Neuronal stem cell (in vitro differentiated cells): ENCODE measurements at regions not wholly inside any gene's neighbourhood (a gene's known extent, or its start where the extent isn't known, plus 50 kb on each side); places are given as distances from the start of the nearest gene placed in this dataset.

Experiments
- DNase-seq: peaks from one replicate; pipeline ENCODE4 v3.0.0-alpha.2; 2013; ENCODE audit warnings: low spot score
- H2AFZ ChIP-seq: one replicate; pipeline ENCODE4 v1.6.1; 2013; ENCODE audit warnings: mild to moderate bottlenecking, low read length, inconsistent platforms
- H2AK5ac ChIP-seq: 2 replicates; pipeline ENCODE4 v1.6.1; 2013; ENCODE audit warnings: low read depth, mild to moderate bottlenecking, inconsistent platforms, low read length, moderate library complexity, mixed read lengths
- H2BK120ac ChIP-seq: 2 replicates; pipeline ENCODE4 v1.6.1; 2013; ENCODE audit warnings: low read depth, mild to moderate bottlenecking, inconsistent platforms, low read length, moderate library complexity, mixed read lengths
- H2BK12ac ChIP-seq: one replicate; pipeline ENCODE4 v1.6.1; 2013; ENCODE audit warnings: low read length, inconsistent platforms
- H2BK15ac ChIP-seq: 2 replicates; pipeline ENCODE4 v1.6.1; 2013; ENCODE audit warnings: mild to moderate bottlenecking, low read length, inconsistent platforms, mixed read lengths
- H2BK5ac ChIP-seq: one replicate; pipeline ENCODE4 v1.6.1; 2013; ENCODE audit warnings: inconsistent platforms, mild to moderate bottlenecking, low read length, moderate library complexity
- H3K14ac ChIP-seq: one replicate; pipeline ENCODE4 v1.6.1; 2013; ENCODE audit warnings: low read length, inconsistent platforms
- H3K18ac ChIP-seq: 2 replicates; pipeline ENCODE4 v1.6.1; 2013; ENCODE audit warnings: low read length, inconsistent platforms
- H3K23ac ChIP-seq: 2 replicates; pipeline ENCODE4 v1.6.1; 2013; ENCODE audit warnings: low read depth, mild to moderate bottlenecking, mixed read lengths, low read length, inconsistent platforms; ENCODE audit not compliant: poor library complexity
- H3K27ac ChIP-seq: replicated peaks from 3 replicates; pipeline ENCODE4 v1.5.1; 2013; ENCODE audit warnings: low read length, inconsistent platforms
- H3K27me3 ChIP-seq, 3 experiments: 2 replicates each; pipeline ENCODE4 v1.6.1; 2013; ENCODE audit warnings: low read length in 3 of 3, mild to moderate bottlenecking in 2 of 3, inconsistent platforms in 1 of 3, low read depth in 1 of 3, mixed read lengths in 1 of 3, moderate library complexity in 1 of 3; ENCODE audit not compliant: control insufficient read depth in 3 of 3, insufficient read depth in 3 of 3
- H3K36me3 ChIP-seq, 2 donors: replicated peaks in 1 of 2; 2 replicates each; pipeline ENCODE4 v1.6.1; 2013; ENCODE audit warnings: low read length in 2 of 2; ENCODE audit not compliant: control insufficient read depth in 2 of 2, insufficient read depth in 2 of 2
- H3K4ac ChIP-seq: 2 replicates; pipeline ENCODE4 v1.6.1; 2013; ENCODE audit warnings: inconsistent platforms, mild to moderate bottlenecking, low read length, moderate library complexity
- H3K4me1 ChIP-seq, 2 donors: 1 replicate in 1 of 2; 2 replicates in 1 of 2; pipeline ENCODE4 v1.6.1; 2013; ENCODE audit warnings: low read length in 2 of 2, low read depth in 1 of 2; ENCODE audit not compliant: control insufficient read depth in 2 of 2, insufficient read depth in 1 of 2
- H3K4me2 ChIP-seq: one replicate; pipeline ENCODE4 v1.6.1; 2013; ENCODE audit warnings: mild to moderate bottlenecking, low read length, inconsistent platforms; ENCODE audit not compliant: insufficient read depth, poor library complexity, severe bottlenecking
- H3K4me3 ChIP-seq, 2 donors: 2 replicates each; pipeline ENCODE4 v1.5.1; 2013; ENCODE audit warnings: low read length in 2 of 2, mild to moderate bottlenecking in 2 of 2, inconsistent platforms in 1 of 2, moderate library complexity in 1 of 2
- H3K79me1 ChIP-seq: one replicate; pipeline ENCODE4 v1.6.1; 2013; ENCODE audit warnings: low read depth, mild to moderate bottlenecking, inconsistent platforms, low read length, moderate library complexity
- H3K9ac ChIP-seq: one replicate; pipeline ENCODE4 v1.6.1; 2013; ENCODE audit warnings: mild to moderate bottlenecking, low read depth, low read length, inconsistent platforms; ENCODE audit not compliant: poor library complexity
- H3K9me3 ChIP-seq, 2 donors: replicated peaks in 1 of 2; 2 replicates each; pipeline versions ENCODE3 to v1.6.1; 2013; ENCODE audit warnings: low read length in 2 of 2, mild to moderate bottlenecking in 2 of 2, inconsistent platforms in 1 of 2, low read depth in 1 of 2, mixed read lengths in 1 of 2, moderate library complexity in 1 of 2; ENCODE audit not compliant: control insufficient read depth in 2 of 2, insufficient read depth in 1 of 2
- H4K8ac ChIP-seq: one replicate; pipeline ENCODE4 v1.6.1; 2013; ENCODE audit warnings: low read depth, mild to moderate bottlenecking, inconsistent platforms, low read length, moderate library complexity
- H4K91ac ChIP-seq: one replicate; pipeline ENCODE4 v1.6.1; 2013; ENCODE audit warnings: low read length, low read depth, mild to moderate bottlenecking, inconsistent platforms; ENCODE audit not compliant: poor library complexity
- WGBS, 2 donors: extraction: QIAGEN DNeasy Blood & Tissue Kit; methylation state at CpG; one replicate each; pipeline ENCODE4 v1.1.7; 2013; ENCODE audit warnings: missing lambda C conversion rate in 2 of 2, mixed read lengths in 1 of 2; ENCODE audit not compliant: insufficient read length in 2 of 2, insufficient replicate concordance in 1 of 2; ENCODE audit errors: extremely low coverage in 2 of 2; 5-methylcytosine and 5-hydroxymethylcytosine counted together

GRCh38 chr6:85388531-85388930, 61.4 kb upstream of the NT5E start:
- H3K4me2 ChIP-seq, result no peak overlapping the region
- WGBS, 2 donors, result no CpG with 5 or more reads among the region's 3 CpGs
- H4K8ac ChIP-seq, result no peak overlapping the region

GRCh38 chr6:85385636-85386315, 64.1 kb upstream of the NT5E start:
- H3K27ac ChIP-seq, result no peak overlapping the region
- no peak overlapping the region for H2BK15ac ChIP-seq
- no peak overlapping the region for H3K9ac ChIP-seq
- no peak overlapping the region for H3K14ac ChIP-seq
- H3K9me3 ChIP-seq, result no peaks in the 10 kb centered on the region
- H3K4me3 ChIP-seq, result no peak overlapping the region
- no peaks in the 10 kb centered on the region for H3K27me3 ChIP-seq
- H3K4me1 ChIP-seq, result no peaks in the 10 kb centered on the region
- H3K4me2 ChIP-seq, result no peak overlapping the region
- no peaks in the 10 kb centered on the region for H3K36me3 ChIP-seq
- no peak overlapping the region for H4K8ac ChIP-seq
- H3K23ac ChIP-seq, result no peak overlapping the region
- WGBS, 2 donors, result no CpG with 5 or more reads among the region's 5 CpGs
- no peak overlapping the region for H2BK5ac ChIP-seq
- H2BK120ac ChIP-seq, result no peak overlapping the region
- H3K4ac ChIP-seq, result no peak overlapping the region
- H3K18ac ChIP-seq, result no peak overlapping the region
- no peak overlapping the region for H2AK5ac ChIP-seq
- H2BK12ac ChIP-seq, result no peak overlapping the region
- H2AFZ ChIP-seq, result no peak overlapping the region
- DNase-seq, result no peak
- no peak overlapping the region for H4K91ac ChIP-seq
- no peaks in the 10 kb centered on the region for H3K79me1 ChIP-seq

More at GRCh38 chr6:85388531-85388930, 61.4 kb upstream of the NT5E start:
- H3K14ac ChIP-seq, result no peak overlapping the region
- H2BK12ac ChIP-seq, result no peak overlapping the region
- H3K27ac ChIP-seq, result no peak overlapping the region
- H3K23ac ChIP-seq, result no peak overlapping the region
- H2AFZ ChIP-seq, result no peak overlapping the region
- no peak overlapping the region for H2BK15ac ChIP-seq
- H3K36me3 ChIP-seq, result no peaks in the 10 kb centered on the region
- DNase-seq, result no peak
- no peak overlapping the region for H4K91ac ChIP-seq
- H3K27me3 ChIP-seq, result no peaks in the 10 kb centered on the region
- no peak overlapping the region for H3K4ac ChIP-seq
- no peak overlapping the region for H2BK120ac ChIP-seq
- H3K4me3 ChIP-seq, result no peak overlapping the region
- no peak overlapping the region for H2BK5ac ChIP-seq
- H3K18ac ChIP-seq, result no peak overlapping the region
- no peak overlapping the region for H2AK5ac ChIP-seq
- no peak overlapping the region for H3K9ac ChIP-seq
- no peaks in the 10 kb centered on the region for H3K9me3 ChIP-seq
- no peaks in the 10 kb centered on the region for H3K4me1 ChIP-seq
- H3K79me1 ChIP-seq, result no peaks in the 10 kb centered on the region

- H2BK120ac ChIP-seq, result no peak overlapping the region
- no peaks in the 10 kb centered on the region for H3K9me3 ChIP-seq
- no peak overlapping the region for H3K4ac ChIP-seq
- no peak overlapping the region for H2BK5ac ChIP-seq
- WGBS, 2 donors, result no CpG with 5 or more reads among the region's 6 CpGs
- no peak overlapping the region for H3K4me3 ChIP-seq
- no peak overlapping the region for H3K9ac ChIP-seq
- H2AK5ac ChIP-seq, result no peak overlapping the region
- H2BK15ac ChIP-seq, result no peak overlapping the region
- H2AFZ ChIP-seq, result no peak overlapping the region
- no peak overlapping the region for H4K91ac ChIP-seq
- H3K14ac ChIP-seq, result no peak overlapping the region
- H2BK12ac ChIP-seq, result no peak overlapping the region
- no peak overlapping the region for H4K8ac ChIP-seq
- H3K36me3 ChIP-seq, result no peaks in the 10 kb centered on the region
- H3K27ac ChIP-seq, result no peak overlapping the region
- no peak overlapping the region for H3K4me2 ChIP-seq
- no peak overlapping the region for H3K18ac ChIP-seq
- no peaks in the 10 kb centered on the region for H3K79me1 ChIP-seq
- H3K23ac ChIP-seq, result no peak overlapping the region
- no peak for DNase-seq
- no peaks in the 10 kb centered on the region for H3K27me3 ChIP-seq
- no peaks in the 10 kb centered on the region for H3K4me1 ChIP-seq
Measured at GRCh38 chr6:85383042-85383441, 66.8 kb upstream of the NT5E start.

- H2AFZ ChIP-seq, result no peak overlapping the region
- no CpG with 5 or more reads among the region's 5 CpGs for WGBS, 2 donors
Measured at GRCh38 chr6:85382541-85382940, 67.3 kb upstream of the NT5E start.

More at GRCh38 chr6:85382541-85382940, 67.3 kb upstream of the NT5E start:
- no peak overlapping the region for H2AK5ac ChIP-seq
- no peak overlapping the region for H3K4me3 ChIP-seq
- H3K79me1 ChIP-seq, result no peaks in the 10 kb centered on the region
- no peaks in the 10 kb centered on the region for H3K36me3 ChIP-seq
- H2BK15ac ChIP-seq, result no peak overlapping the region
- H3K4ac ChIP-seq, result no peak overlapping the region
- H3K4me2 ChIP-seq, result no peak overlapping the region
- H4K8ac ChIP-seq, result no peak overlapping the region
- no peak overlapping the region for H3K14ac ChIP-seq
- H3K4me1 ChIP-seq, result no peaks in the 10 kb centered on the region
- no peaks in the 10 kb centered on the region for H3K27me3 ChIP-seq
- no peak overlapping the region for H2BK12ac ChIP-seq
- no peak overlapping the region for H4K91ac ChIP-seq
- no peaks in the 10 kb centered on the region for H3K9me3 ChIP-seq
- no peak overlapping the region for H2BK5ac ChIP-seq
- no peak overlapping the region for H2BK120ac ChIP-seq
- no peak overlapping the region for H3K27ac ChIP-seq
- no peak overlapping the region for H3K18ac ChIP-seq
- no peak overlapping the region for H3K9ac ChIP-seq
- no peak for DNase-seq
- H3K23ac ChIP-seq, result no peak overlapping the region
